Gastrocnemius medialis (tissue), 4 donors: ENCODE measurements at regions not wholly inside any gene's neighbourhood (a gene's known extent, or its start where the extent isn't known, plus 50 kb on each side); places are given as distances from the start of the nearest gene placed in this dataset.

Experiments
- CTCF ChIP-seq, 5 experiments: fragments of 450-650 bp in 3 of 5; fragments of 200-600 bp in 2 of 5; sonication (generic) in 2 of 5; IDR thresholded peaks in 4 of 5; conservative IDR thresholded peaks in 1 of 5; 1 replicate in 4 of 5; 2 replicates in 1 of 5; pipeline ENCODE4 v1.5.1; 2016 to 2019; ENCODE audit warnings: antibody characterized with exemption in 5 of 5, mild to moderate bottlenecking in 3 of 5, moderate library complexity in 3 of 5
- POLR2A ChIP-seq, 2 donors: fragments of 450-650 bp; IDR thresholded peaks; one replicate each; pipeline ENCODE4 v1.6.1; 2017; ENCODE audit warnings: antibody characterized with exemption in 2 of 2, mild to moderate bottlenecking in 2 of 2, moderate library complexity in 2 of 2

DNA sequence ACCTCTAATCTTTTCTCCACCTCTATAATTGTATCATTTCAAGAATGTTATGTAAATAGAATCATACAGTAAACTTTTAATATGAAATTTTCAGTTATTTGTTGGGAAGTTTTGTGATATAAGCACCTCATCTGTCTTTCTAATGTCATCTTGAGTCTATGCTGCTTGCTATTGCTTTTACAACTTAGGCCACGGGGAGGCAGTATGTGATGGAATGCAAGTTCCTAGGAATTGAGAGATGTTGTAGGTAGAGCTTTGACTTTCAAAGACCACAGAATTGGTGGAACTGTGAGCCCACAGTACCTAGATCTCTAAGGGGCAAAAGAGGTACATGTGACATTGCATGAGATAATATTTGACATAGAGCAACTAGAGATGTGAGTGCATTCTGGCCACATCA is 328.3 kb downstream of the MFSD1 start:
- TF ChIP-seq CTCF (IDR thresholded peaks at IDR 0.05 in 4 of 5, conservative IDR thresholded peaks at IDR 0.05 in 1 of 5) (no peak), POLR2A (IDR thresholded peaks at IDR 0.05) (no peak)
